Lung microvascular endothelial cell (primary cell): ENCODE measurements at regions not wholly inside any gene's neighbourhood (a gene's known extent, or its start where the extent isn't known, plus 50 kb on each side); places are given as distances from the start of the nearest gene placed in this dataset.

Source experiments
- DNase-seq, 2 donors: peaks; one replicate each; pipeline versions ENCODE4 v3.0.0 to v3.0.0-alpha.2; 2010; ENCODE audit warnings: low read depth in 2 of 2

DNA sequence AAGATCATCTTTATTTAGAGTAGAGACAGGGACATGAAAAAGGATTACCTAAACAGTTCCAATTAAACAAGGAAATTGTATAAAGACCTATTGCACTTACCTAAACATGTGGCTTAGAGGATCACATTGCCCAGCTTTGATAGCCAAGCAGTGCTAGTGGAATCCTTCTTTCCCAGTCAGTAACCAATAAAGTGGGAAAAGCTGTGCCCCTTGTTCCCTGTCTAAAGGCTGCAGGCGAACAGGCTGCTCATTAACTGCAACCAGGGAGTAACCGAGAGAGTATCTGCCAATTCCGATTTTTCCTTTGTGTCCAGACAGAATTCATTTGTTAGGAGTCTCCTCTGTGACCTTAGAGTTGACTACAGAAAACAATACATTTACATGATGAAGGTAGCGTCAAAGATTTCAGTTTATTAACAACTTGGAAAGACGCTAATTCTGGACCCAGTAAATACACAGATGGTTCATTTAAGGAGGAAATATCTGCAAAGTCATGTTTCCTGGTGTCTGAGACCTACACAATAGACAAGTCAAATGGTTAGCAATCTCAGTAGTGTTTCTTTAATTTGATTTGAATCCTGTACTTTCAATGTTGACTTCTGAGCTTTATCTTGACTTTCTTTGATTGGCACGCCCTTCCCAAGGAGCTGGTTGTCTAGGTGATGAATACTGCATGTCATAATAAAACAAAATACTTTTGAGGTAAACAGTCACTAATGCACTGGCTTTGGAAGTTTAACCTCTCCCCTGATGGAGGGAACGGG lies 57.3 kb upstream of the MET start:
- peak; percentile 36 to 86 for DNase-seq

DNA sequence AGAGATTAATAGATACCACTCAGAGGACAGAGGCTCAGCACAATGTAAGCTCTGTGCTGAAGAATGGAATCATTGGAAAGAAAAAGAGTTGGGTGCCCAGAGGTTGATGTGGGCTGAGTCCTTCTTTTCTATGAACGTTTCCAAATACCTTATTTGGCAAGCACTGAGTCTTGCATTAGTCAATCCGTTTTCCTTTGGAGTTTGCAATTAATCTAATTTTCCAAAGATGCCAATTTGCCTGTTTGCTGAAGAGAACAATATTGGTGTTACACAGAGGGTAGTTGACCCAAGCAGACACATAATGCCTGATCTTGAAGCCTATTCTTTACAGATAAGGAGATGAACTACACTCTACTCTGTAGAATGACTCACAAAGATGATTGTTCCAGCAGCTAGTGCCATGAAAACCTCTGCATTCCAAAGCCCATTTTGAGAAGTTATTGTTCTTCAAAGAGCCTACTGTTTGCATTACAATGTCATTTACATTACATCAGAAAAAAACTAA lies 55.4 kb upstream of the MET start:
- peak in 1 of 2 donors; percentile 78 for DNase-seq

DNA sequence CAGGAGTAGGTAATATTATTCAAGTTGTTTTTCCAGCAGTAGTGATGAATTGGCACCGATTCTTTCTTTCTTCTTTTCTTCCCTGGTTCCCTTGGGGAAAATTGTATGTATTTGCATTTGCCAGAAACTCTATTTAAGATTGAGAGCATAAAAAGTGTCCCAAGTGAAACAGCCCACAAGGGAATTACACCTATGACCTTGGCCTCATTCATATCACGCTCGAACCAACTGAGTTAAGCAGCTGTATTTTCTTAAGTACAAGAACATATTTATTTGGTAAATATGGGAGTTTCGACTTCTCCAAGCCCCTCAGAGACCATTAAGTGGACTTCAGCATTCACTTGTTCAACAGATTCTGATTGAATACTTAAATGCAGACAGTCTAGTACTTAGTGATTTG lies 54.1 kb upstream of the MET start:
- no peak for DNase-seq

DNA sequence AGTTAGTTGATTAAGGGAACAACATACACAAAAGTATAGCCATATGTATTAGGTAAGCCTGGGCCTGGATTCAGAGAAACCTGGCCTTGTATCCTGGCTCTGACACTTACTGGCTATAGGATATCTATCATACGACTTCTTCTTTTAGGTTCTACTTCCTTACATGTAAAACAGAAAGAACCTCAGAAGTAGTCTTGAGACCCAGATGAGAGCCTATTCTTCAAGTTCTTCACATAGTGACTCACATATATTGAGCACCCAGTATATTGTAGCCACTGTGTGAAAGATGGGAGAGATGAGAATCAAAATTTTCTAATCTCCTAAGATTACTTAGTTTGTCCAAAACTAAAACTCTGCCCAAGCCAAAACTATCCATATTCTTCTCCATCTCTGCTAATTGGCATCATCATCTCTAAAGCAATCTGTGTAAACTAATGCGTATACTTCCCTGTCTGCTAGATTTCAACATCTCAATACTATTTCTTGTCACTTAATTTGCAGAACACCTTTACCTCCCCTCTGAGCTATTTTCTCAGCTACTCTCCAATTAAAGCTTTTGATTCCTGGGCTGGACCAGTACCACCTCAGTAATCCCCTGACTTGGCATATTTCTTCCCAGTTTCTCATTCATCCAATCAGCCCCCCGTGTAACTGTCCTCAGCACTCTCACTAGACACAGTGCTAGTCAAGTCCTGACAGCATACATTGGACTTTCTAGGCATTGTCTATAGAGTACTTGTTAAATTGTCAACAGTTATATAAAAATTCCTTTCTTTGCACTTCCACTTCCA lies 53.5 kb upstream of the MET start:
- no peak for DNase-seq

DNA sequence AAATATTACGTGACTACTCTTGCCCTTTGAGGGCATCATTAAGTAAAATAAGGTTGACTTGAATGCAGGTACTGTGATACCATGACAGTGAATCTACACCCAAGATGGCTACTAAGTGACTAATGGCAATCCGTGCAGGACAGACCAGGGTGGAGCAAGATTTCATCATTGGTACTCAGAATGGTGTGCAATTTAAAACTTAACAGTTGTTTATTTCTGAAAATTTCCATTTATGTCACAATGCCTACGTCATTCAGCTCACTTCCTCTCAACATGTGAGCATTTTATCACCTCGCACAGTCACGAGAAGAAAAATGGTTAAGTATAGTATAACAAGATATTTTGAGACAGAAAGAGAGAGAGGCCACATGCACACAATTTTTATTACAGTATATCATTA lies 50.3 kb upstream of the MET start:
- DNase-seq, result peak in 1 of 2 donors; percentile 35
